Keratinocyte (primary cell): ENCODE measurements at regions not wholly inside any gene's neighbourhood (a gene's known extent, or its start where the extent isn't known, plus 50 kb on each side); places are given as distances from the start of the nearest gene placed in this dataset.
"Not testable (repeated sequence)": the region's sequence is repeated elsewhere in the genome, so short reads cannot be mapped to it uniquely, and the experiment has no call there.

Experiments used
- DNase-seq: peaks from one replicate; pipeline ENCODE4 v3.0.0-alpha.2; 2011; ENCODE audit warnings: low read depth, missing footprints, low spot score
- FAIRE-seq: peaks from 2 replicates; lab custom pipeline; 2011; peaks lifted over from hg19 to GRCh38; lab: Jason Lieb, UNC
- H2AFZ ChIP-seq: 2 replicates; pipeline ENCODE4 v1.6.0; 2012; ENCODE audit warnings: low read length, control low read depth, inconsistent platforms; ENCODE audit not compliant: control insufficient read depth
- H3K27ac ChIP-seq: 2 replicates; pipeline ENCODE4 v1.5.1; 2011; ENCODE audit warnings: low read length; ENCODE audit not compliant: control insufficient read depth, insufficient read depth
- H3K27me3 ChIP-seq: 3 replicates; pipeline ENCODE4 v1.6.0; 2011; ENCODE audit warnings: low read length; ENCODE audit not compliant: control insufficient read depth, insufficient read depth; ENCODE audit errors: extremely low read depth
- H3K36me3 ChIP-seq, 2 experiments: 2 replicates in 1 of 2; 3 replicates in 1 of 2; pipeline ENCODE4 v1.5.1; 2011; ENCODE audit warnings: low read length in 2 of 2, mild to moderate bottlenecking in 1 of 2; ENCODE audit not compliant: control insufficient read depth in 2 of 2, insufficient read depth in 2 of 2; ENCODE audit errors: extremely low read depth in 1 of 2
- H3K4me1 ChIP-seq: 3 replicates; pipeline ENCODE4 v1.5.1; 2011; ENCODE audit warnings: low read length; ENCODE audit not compliant: control insufficient read depth, insufficient read depth; ENCODE audit errors: extremely low read depth
- H3K4me2 ChIP-seq: 3 replicates; pipeline ENCODE4 v1.6.0; 2011; ENCODE audit warnings: low read depth, low read length; ENCODE audit not compliant: control insufficient read depth, insufficient read depth; ENCODE audit errors: extremely low read depth
- H3K4me3 ChIP-seq, 3 experiments: fragments of 200-600 bp in 1 of 3; sonication (generic) in 1 of 3; 2 replicates in 2 of 3; 3 replicates in 1 of 3; pipeline ENCODE4 v1.5.1; 2011 to 2016; ENCODE audit warnings: low read length in 3 of 3, mild to moderate bottlenecking in 3 of 3, control low read depth in 2 of 3, inconsistent platforms in 1 of 3, low read depth in 1 of 3, mixed read lengths in 1 of 3, mixed run types in 1 of 3, moderate library complexity in 1 of 3; ENCODE audit not compliant: control insufficient read depth in 2 of 3, insufficient read depth in 2 of 3; ENCODE audit errors: extremely low read depth in 1 of 3
- H3K79me2 ChIP-seq: 2 replicates; pipeline ENCODE4 v1.6.0; 2012; ENCODE audit warnings: low read length; ENCODE audit not compliant: control insufficient read depth, insufficient read depth
- H3K9ac ChIP-seq: 3 replicates; pipeline ENCODE4 v1.6.0; 2011; ENCODE audit warnings: low read length; ENCODE audit not compliant: control insufficient read depth, insufficient read depth; ENCODE audit errors: extremely low read depth
- H3K9me1 ChIP-seq: 3 replicates; pipeline ENCODE4 v1.6.0; 2011; ENCODE audit warnings: low read length; ENCODE audit not compliant: control insufficient read depth, insufficient read depth; ENCODE audit errors: extremely low read depth
- H3K9me3 ChIP-seq: 2 replicates; pipeline ENCODE4 v1.5.1; 2012; ENCODE audit warnings: low read depth, low read length; ENCODE audit not compliant: control insufficient read depth
- H4K20me1 ChIP-seq: 3 replicates; pipeline ENCODE4 v1.6.0; 2011; ENCODE audit warnings: low read length; ENCODE audit not compliant: control insufficient read depth, insufficient read depth; ENCODE audit errors: extremely low read depth
- CTCF ChIP-seq, 3 experiments: IDR thresholded peaks in 1 of 3; conservative IDR thresholded peaks in 1 of 3; optimal IDR thresholded peaks in 1 of 3; 2 replicates in 2 of 3; 3 replicates in 1 of 3; pipeline versions ENCODE3 to v1.5.1; 2011; ENCODE audit warnings: low read length in 3 of 3, mild to moderate bottlenecking in 3 of 3, moderate library complexity in 2 of 3, control low read depth in 1 of 3, inconsistent platforms in 1 of 3; ENCODE audit not compliant: insufficient read depth in 2 of 3; ENCODE audit errors: extremely low read depth in 1 of 3
- EZH2 ChIP-seq: IDR thresholded peaks from one replicate; pipeline ENCODE4 v1.6.1; 2012; ENCODE audit warnings: inconsistent platforms, mild to moderate bottlenecking, low read length, moderate library complexity
- dilution Hi-C: fragments of 300-500 bp; cut with MboI; formaldehyde crosslinking; loops from one replicate; pipeline ENCODE4 v1.7.0; 2020; ENCODE audit warnings: low sequenced_read_pairs; ENCODE audit not compliant: extremely low pct_ligation_motif_present

DNA sequence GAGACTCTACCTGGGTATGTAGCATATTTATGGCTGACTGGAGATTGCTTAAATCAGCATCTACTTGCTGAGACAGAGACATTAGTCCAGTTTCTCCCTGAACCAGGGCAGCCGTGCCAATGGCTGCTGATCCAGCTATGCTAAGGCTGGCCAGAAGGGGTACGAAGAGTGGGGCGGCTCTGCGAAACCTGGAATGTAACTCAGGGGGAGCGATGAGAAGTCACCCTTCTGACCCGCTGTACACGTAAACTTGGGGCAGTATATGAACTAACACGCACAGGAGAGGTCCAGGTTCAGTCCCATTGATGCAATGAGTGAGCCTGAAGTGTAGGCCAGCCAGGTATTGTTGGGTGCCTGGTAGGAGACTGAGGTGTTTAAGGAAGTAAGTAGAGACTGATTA lies 73.7 kb downstream of the PRR15 start:
- Histone ChIP-seq H3K79me2 (no peaks in the 10 kb centered on the region), H3K27me3 (no peaks in the 10 kb centered on the region), H3K9me3 (no peaks in the 10 kb centered on the region), H2AFZ (no peak overlapping the region), H3K27ac (no peak overlapping the region), H3K9me1 (no peaks in the 10 kb centered on the region), H3K4me1 (no peaks in the 10 kb centered on the region), H3K36me3 (no peaks in the 10 kb centered on the region), H3K4me3 (no peak overlapping the region), H4K20me1 (no peaks in the 10 kb centered on the region), H3K4me2 (no peak overlapping the region), H3K9ac (no peak overlapping the region)
- DNase-seq, result no peak
- dilution Hi-C loops, result no loop called here
- FAIRE-seq, result no peak
- TF ChIP-seq CTCF (optimal IDR thresholded peaks at IDR 0.05 in 1 of 3, IDR thresholded peaks at IDR 0.05 in 1 of 3, conservative IDR thresholded peaks at IDR 0.05 in 1 of 3; ENCODE audit: extremely low read depth in 1 of 3, insufficient read depth in 2 of 3, low read length in 3 of 3), result no peak
- no peak for TF ChIP-seq EZH2

GRCh38 chr7:29638841-29639240 lies 75.2 kb downstream of the PRR15 start:
- dilution Hi-C loops, FAIRE-seq, H3K79me2 ChIP-seq, H3K27ac ChIP-seq, H3K9ac ChIP-seq, DNase-seq, H3K4me3 ChIP-seq, H3K27me3 ChIP-seq, H2AFZ ChIP-seq, H3K4me1 ChIP-seq, H4K20me1 ChIP-seq, H3K9me1 ChIP-seq, H3K9me3 ChIP-seq, H3K36me3 ChIP-seq, H3K4me2 ChIP-seq: not testable (repeated sequence)

DNA sequence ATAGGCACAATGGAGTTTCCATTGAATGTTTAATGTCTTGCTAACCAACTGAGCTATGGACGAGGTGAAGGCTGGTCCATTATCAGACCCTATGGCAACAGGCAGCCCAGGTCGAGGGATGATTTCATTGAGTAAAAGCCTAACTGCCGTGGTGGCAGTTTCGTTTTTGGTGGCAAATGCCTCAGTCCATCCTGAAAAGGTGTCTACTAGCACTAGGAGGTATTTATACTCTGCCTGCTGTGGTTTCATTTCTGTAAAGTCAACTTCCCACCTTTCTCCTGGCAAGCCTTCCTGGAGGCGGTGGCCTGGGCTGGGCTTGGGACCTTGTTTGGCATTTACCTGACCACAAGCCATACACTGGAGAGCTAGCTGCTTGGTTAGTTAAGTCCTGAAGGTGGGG lies 75.8 kb downstream of the PRR15 start:
- no peak overlapping the region for H2AFZ ChIP-seq
- no peaks in the 10 kb centered on the region for H4K20me1 ChIP-seq
- DNase-seq, result no peak
- H3K4me2 ChIP-seq, result no peak overlapping the region
- H3K9me1 ChIP-seq, result no peaks in the 10 kb centered on the region
- no peak for FAIRE-seq
- H3K4me3 ChIP-seq, result no peak overlapping the region
- no peaks in the 10 kb centered on the region for H3K4me1 ChIP-seq
- dilution Hi-C loops, result no loop called here
- no peak overlapping the region for H3K9ac ChIP-seq
- H3K27ac ChIP-seq, result no peak overlapping the region
- no peaks in the 10 kb centered on the region for H3K36me3 ChIP-seq
- no peaks in the 10 kb centered on the region for H3K27me3 ChIP-seq
- H3K9me3 ChIP-seq, result no peaks in the 10 kb centered on the region
- no peak for TF ChIP-seq CTCF (optimal IDR thresholded peaks at IDR 0.05 in 1 of 3, IDR thresholded peaks at IDR 0.05 in 1 of 3, conservative IDR thresholded peaks at IDR 0.05 in 1 of 3; ENCODE audit: extremely low read depth in 1 of 3, insufficient read depth in 2 of 3, low read length in 3 of 3)
- TF ChIP-seq EZH2, result no peak
- no peaks in the 10 kb centered on the region for H3K79me2 ChIP-seq
